Epithelial cell of esophagus (primary cell): ENCODE measurements at regions not wholly inside any gene's neighbourhood (a gene's known extent, or its start where the extent isn't known, plus 50 kb on each side); places are given as distances from the start of the nearest gene placed in this dataset.

Source experiments
- DNase-seq: peaks from one replicate; pipeline ENCODE4 v3.0.0; 2010; ENCODE audit warnings: low read depth
- H3K4me3 ChIP-seq: 2 replicates; pipeline ENCODE4 v1.5.1; 2011; ENCODE audit warnings: mild to moderate bottlenecking, low read length, control low read depth
- TF ChIP-seq, protein P1 (sequence below): IDR thresholded peaks from 2 replicates; pipeline ENCODE4 v1.5.1; 2011; ENCODE audit warnings: low read depth, mild to moderate bottlenecking, low read length, control low read depth, inconsistent platforms; ENCODE audit not compliant: insufficient read depth; ENCODE audit errors: missing control alignments

DNA sequence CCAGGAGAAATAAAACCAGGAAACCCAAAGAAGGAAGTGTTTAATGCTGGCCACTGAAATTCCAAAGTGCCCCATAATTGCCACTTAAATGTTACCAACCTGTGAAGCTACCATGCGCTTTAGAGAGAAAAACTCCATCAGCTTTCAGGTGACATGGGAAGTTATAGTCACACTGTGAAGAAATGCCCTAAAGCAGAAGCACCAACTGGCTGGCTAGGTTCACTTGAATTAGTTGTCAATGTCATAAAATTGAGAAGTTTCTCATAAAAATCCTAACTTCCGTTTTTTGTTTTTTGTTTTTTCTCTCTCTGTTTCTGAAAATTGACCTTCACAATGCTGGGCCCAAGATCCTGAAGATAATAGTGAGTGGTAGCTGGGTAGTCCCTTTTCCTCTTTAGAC, 167.9 kb upstream of the CTNNB1 start:
- TF ChIP-seq, protein P1, sequence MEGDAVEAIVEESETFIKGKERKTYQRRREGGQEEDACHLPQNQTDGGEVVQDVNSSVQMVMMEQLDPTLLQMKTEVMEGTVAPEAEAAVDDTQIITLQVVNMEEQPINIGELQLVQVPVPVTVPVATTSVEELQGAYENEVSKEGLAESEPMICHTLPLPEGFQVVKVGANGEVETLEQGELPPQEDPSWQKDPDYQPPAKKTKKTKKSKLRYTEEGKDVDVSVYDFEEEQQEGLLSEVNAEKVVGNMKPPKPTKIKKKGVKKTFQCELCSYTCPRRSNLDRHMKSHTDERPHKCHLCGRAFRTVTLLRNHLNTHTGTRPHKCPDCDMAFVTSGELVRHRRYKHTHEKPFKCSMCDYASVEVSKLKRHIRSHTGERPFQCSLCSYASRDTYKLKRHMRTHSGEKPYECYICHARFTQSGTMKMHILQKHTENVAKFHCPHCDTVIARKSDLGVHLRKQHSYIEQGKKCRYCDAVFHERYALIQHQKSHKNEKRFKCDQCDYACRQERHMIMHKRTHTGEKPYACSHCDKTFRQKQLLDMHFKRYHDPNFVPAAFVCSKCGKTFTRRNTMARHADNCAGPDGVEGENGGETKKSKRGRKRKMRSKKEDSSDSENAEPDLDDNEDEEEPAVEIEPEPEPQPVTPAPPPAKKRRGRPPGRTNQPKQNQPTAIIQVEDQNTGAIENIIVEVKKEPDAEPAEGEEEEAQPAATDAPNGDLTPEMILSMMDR, result no peak
- DNase-seq, result no peak
- H3K4me3 ChIP-seq, result no peak overlapping the region

DNA sequence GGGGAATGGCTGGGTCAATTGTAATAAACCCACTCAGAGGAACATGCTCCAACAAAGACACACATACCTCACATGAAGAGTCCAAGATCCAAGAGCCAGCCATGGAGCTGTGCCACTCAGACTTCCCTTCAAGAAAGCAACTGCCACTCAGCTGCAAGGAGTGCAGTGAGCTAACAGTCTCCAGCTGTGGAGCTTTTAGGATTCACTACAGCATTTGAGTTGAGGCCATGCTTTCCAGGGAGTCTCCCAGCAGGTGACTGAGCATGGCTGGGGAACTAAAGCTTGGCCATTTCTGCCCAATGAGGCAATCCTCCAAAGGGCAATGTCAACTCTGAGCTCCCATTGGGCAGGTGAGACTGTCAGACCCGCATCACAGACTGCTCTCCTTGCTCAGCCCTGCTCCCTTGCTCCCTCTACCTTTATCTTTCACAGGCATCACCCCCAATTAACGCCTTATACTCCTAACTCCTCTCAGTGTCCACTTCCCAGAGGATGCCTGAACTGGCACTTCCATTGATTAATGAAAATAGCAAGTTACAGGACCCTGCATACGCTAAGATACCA, 165.3 kb upstream of the CTNNB1 start:
- no peak for DNase-seq
- TF ChIP-seq, protein P1, result no peak
- no peak overlapping the region for H3K4me3 ChIP-seq

DNA sequence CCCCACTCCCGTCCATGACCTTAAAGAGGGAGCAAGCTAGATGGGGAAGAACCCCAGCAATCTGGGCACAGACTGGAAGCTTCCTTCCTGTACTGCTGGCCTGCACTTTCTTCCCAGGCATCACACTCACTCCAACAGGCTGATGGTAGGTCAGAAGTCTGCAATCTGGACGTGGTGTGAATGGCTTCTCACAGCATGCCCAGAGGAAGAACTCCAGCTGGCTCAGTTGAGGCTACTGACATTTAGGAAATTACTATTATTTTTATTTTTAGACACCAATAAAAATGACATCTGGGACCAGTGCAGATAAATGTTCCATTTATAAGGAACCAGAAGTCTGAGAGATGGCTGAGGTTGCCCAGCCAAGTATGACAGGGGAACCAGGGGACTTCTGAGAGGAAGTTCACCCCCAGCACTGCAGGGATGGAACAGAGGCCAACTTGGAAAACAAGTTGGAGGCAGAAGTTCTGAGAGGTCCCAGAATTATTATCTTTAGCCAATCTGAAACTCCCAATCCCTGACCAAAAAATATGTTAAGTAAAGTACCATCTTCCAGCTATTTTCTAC, 163.8 kb upstream of the CTNNB1 start:
- no peak overlapping the region for H3K4me3 ChIP-seq
- TF ChIP-seq, protein P1, result no peak
- DNase-seq, result no peak

DNA sequence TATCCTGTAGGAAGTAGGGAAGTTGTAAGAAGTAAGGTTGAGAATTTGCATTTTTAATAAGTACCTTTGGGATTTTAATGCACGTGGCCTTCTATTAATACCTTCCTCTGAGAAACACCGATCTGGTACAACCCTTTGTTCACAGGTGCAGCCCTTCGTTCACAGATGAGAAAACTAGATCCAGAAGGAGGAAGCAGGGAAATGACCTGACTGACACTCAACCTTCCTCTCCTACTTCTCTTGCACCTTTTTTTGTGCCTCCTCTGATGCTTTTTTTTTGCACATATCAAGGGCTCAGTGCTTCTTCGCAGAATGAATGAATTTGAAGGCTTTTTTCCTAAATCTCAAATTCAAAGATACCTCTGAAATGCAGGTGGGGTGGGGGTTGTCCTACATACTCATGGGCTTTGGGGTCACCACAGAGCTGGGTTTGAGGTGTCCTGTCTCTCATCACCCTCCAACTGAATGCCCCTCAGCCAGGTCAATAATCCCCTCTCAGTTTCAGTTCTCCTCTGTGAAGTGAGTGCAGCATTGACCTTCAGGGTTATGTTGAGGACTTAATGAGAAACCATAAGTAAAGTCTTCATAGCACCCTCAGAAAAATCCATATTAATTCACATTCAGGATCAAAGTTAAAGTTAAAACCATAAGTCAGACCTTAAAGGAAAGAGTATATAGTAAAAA, 161.5 kb upstream of the CTNNB1 start:
- TF ChIP-seq, protein P1, result no peak
- no peak for DNase-seq

DNA sequence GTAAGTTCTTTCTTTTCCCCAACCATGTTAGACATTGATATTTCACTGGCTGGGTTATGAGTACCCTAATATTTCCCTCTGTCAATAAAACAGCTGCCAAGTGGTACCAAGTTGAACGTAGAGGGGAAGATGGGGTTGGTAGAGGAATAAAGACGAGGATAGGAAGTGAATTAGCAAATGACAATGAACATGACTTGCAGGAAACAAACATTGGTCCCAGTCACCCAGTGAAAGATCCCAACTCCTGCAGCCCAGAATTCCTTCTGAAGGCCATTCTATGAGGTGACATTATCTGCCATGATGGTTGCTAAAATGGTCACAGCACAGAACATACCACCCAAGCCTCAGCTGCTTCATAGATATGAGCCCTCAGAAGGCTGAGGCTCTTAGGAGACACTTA, 159.0 kb upstream of the CTNNB1 start:
- DNase-seq, result no peak
- TF ChIP-seq, protein P1, result no peak
- H3K4me3 ChIP-seq, result no peak overlapping the region

More for the DNA sequence above, 161.5 kb upstream of the CTNNB1 start:
- H3K4me3 ChIP-seq, result no peak overlapping the region

DNA sequence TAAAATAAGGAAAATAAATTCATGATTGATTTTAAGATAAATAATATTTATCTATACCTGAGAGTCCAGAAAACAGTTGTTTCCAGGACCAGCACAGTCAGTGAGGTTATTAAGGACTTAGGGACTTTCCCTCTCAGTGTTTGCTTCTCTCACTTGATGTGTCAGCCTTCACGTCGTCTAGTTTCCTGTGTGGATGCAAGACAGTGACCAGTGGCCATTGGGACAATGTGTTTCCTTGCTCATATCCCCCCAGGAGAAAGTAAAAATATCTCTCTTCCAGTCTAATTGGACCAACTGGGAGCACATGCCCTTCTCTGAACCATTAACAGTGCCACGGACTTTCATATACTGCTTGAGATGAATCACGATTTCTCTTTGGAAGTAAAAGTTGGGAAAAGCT, 157.8 kb upstream of the CTNNB1 start:
- DNase-seq, result peak; percentile 18
- no peak overlapping the region for H3K4me3 ChIP-seq
- TF ChIP-seq, protein P1, result no peak

DNA sequence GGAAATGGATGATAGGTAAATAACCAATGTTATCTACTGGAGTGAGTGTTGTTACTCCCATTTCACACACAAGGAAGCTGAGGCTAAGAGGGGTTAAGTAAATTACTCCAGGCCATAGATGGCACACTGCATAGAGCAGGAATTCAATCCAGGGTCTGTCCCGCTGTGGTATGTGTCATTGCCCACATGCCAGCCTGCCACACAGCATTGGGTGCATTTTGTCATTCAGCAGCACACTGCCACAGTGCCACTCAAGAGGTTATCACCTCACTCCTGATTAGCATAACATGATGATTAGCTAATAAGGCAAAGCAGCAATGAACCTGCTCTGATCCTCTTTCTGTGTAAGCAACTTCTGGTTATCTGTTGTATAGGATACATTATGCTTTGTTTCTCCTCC, 157.4 kb upstream of the CTNNB1 start:
- DNase-seq, result no peak
- no peak overlapping the region for H3K4me3 ChIP-seq
- TF ChIP-seq, protein P1, result no peak
